GM23338 (cell line): ENCODE measurements at regions not wholly inside any gene's neighbourhood (a gene's known extent, or its start where the extent isn't known, plus 50 kb on each side); places are given as distances from the start of the nearest gene placed in this dataset.
A peak's percentile ranks its signal among the peaks of the same experiment; 100 is the strongest.

Source experiments
- ATAC-seq: fragments of 200-7000 bp; cut with Tn5 transposase; 3 replicates; pipeline ENCODE4 v1.9.1; 2020
- DNase-seq: peaks from one replicate; pipeline ENCODE4 v3.0.0-alpha.2; 2015; ENCODE audit warnings: low spot score
- H2AFZ ChIP-seq: fragments of 200-600 bp; sonication (generic); 2 replicates; pipeline ENCODE4 v1.8.0; 2016; ENCODE audit warnings: antibody characterized with exemption, mild to moderate bottlenecking, moderate library complexity
- H3F3A ChIP-seq: fragments of 200-600 bp; sonication (generic); replicated peaks from 2 replicates; pipeline ENCODE4 v1.8.0; 2017; ENCODE audit warnings: antibody characterized with exemption, mixed run types, low read depth
- H3K27ac ChIP-seq: fragments of 200-600 bp; sonication (generic); 2 replicates; pipeline ENCODE4 v1.6.1; 2016; ENCODE audit warnings: low read depth
- H3K27me3 ChIP-seq: fragments of 200-600 bp; sonication (generic); 2 replicates; pipeline ENCODE4 v1.8.0; 2016; ENCODE audit warnings: mild to moderate bottlenecking, mixed run types, moderate library complexity; ENCODE audit not compliant: insufficient read depth
- H3K36me3 ChIP-seq: fragments of 200-600 bp; sonication (generic); 2 replicates; pipeline ENCODE4 v1.8.0; 2016; ENCODE audit warnings: mild to moderate bottlenecking; ENCODE audit not compliant: insufficient read depth
- H3K4me1 ChIP-seq: fragments of 200-600 bp; sonication (generic); 2 replicates; pipeline ENCODE4 v1.8.0; 2016; ENCODE audit warnings: mild to moderate bottlenecking, moderate library complexity; ENCODE audit not compliant: insufficient read depth
- H3K4me2 ChIP-seq: fragments of 200-600 bp; sonication (generic); 2 replicates; pipeline ENCODE4 v1.7.1; 2017; ENCODE audit warnings: mixed run types
- H3K4me3 ChIP-seq: fragments of 200-600 bp; sonication (generic); 2 replicates; pipeline ENCODE4 v1.6.1; 2016; ENCODE audit warnings: mixed run types
- H3K79me2 ChIP-seq: fragments of 200-600 bp; sonication (generic); replicated peaks from 2 replicates; pipeline ENCODE4 v1.8.0; 2017; ENCODE audit warnings: mild to moderate bottlenecking; ENCODE audit not compliant: insufficient read depth
- H3K9me2 ChIP-seq: fragments of 200-600 bp; sonication (generic); 2 replicates; pipeline ENCODE4 v1.8.0; 2017; ENCODE audit not compliant: insufficient read depth
- H4K20me1 ChIP-seq: fragments of 200-600 bp; sonication (generic); replicated peaks from 2 replicates; pipeline ENCODE4 v1.8.0; 2017; ENCODE audit warnings: mild to moderate bottlenecking; ENCODE audit not compliant: insufficient read depth
- H3K27ac Mint-ChIP-seq: 2 replicates; pipeline ENCODE4 v1.8.0; 2020; ENCODE audit warnings: inconsistent platforms, mild to moderate bottlenecking, moderate library complexity, mixed read lengths
- H3K27me3 Mint-ChIP-seq: 3 replicates; pipeline ENCODE4 v1.8.0; 2022; ENCODE audit warnings: low read depth, mild to moderate bottlenecking, moderate library complexity, mixed read lengths, inconsistent platforms; ENCODE audit not compliant: insufficient read depth, poor library complexity
- H3K36me3 Mint-ChIP-seq: 3 replicates; pipeline ENCODE4 v1.8.0; 2021; ENCODE audit warnings: low read depth, mild to moderate bottlenecking, inconsistent platforms, moderate library complexity, mixed read lengths
- H3K4me1 Mint-ChIP-seq: 3 replicates; pipeline ENCODE4 v1.8.0; 2020; ENCODE audit warnings: mild to moderate bottlenecking, inconsistent platforms, mixed read lengths
- H3K4me3 Mint-ChIP-seq: 3 replicates; pipeline ENCODE4 v1.8.0; 2021; ENCODE audit warnings: moderate library complexity, mild to moderate bottlenecking, inconsistent platforms, mixed read lengths
- H3K9me3 Mint-ChIP-seq: 3 replicates; pipeline ENCODE4 v1.8.0; 2020; ENCODE audit warnings: moderate library complexity, mild to moderate bottlenecking, inconsistent platforms, mixed read lengths
- CREB1 ChIP-seq: fragments of 250-450 bp; sonication (Bioruptor Pico); IDR thresholded peaks from 2 replicates; pipeline ENCODE4 v1.5.0; 2020; ENCODE audit warnings: low read depth, mild to moderate bottlenecking, moderate library complexity
- CTCF ChIP-seq, 2 experiments: fragments of 200-600 bp in 1 of 2; sonication (generic) in 1 of 2; conservative IDR thresholded peaks; 2 replicates each; pipeline versions ENCODE4 v1.5.1 to v1.6.1; 2016 to 2017; ENCODE audit warnings: antibody characterized with exemption in 2 of 2, low read depth in 2 of 2, mild to moderate bottlenecking in 2 of 2, moderate library complexity in 1 of 2
- ETS1 ChIP-seq: IDR thresholded peaks from 2 replicates; pipeline ENCODE4 v1.6.1; 2016; ENCODE audit warnings: antibody characterized with exemption
- EZH2 ChIP-seq: fragments of 200-600 bp; sonication (generic); IDR thresholded peaks from one replicate; pipeline ENCODE4 v1.8.0; 2017; ENCODE audit warnings: antibody characterized with exemption, mild to moderate bottlenecking, low read depth; ENCODE audit not compliant: unreplicated experiment
- EZH2phosphoT487 ChIP-seq: fragments of 200-600 bp; sonication (generic); IDR thresholded peaks from one replicate; pipeline ENCODE4 v1.8.1; 2018; ENCODE audit warnings: antibody characterized with exemption; ENCODE audit not compliant: unreplicated experiment
- NANOG ChIP-seq: IDR thresholded peaks from 2 replicates; pipeline ENCODE4 v1.6.1; 2016; ENCODE audit warnings: antibody characterized with exemption, borderline replicate concordance
- POLR2AphosphoS5 ChIP-seq: IDR thresholded peaks from 2 replicates; pipeline ENCODE4 v1.6.1; 2016; ENCODE audit warnings: antibody characterized with exemption, low read depth
- REST ChIP-seq: IDR thresholded peaks from one replicate; pipeline ENCODE4 v1.6.1; 2018; ENCODE audit warnings: antibody characterized with exemption; ENCODE audit not compliant: unreplicated experiment
- STAT1 ChIP-seq: IDR thresholded peaks from one replicate; pipeline ENCODE4 v1.6.1; 2016; ENCODE audit warnings: antibody characterized with exemption; ENCODE audit not compliant: unreplicated experiment
- ZNF114 ChIP-seq: fragments of 250-450 bp; sonication (Bioruptor Pico); IDR thresholded peaks from 2 replicates; pipeline ENCODE4 v1.5.0; 2020; ENCODE audit warnings: mild to moderate bottlenecking, moderate library complexity
- ZNF331 ChIP-seq: fragments of 250-450 bp; sonication (Bioruptor Pico); IDR thresholded peaks from 2 replicates; pipeline ENCODE4 v1.5.0; 2020; ENCODE audit warnings: low read depth, mild to moderate bottlenecking, moderate library complexity

GRCh38 chr18:1133541-1133940, 228.9 kb downstream of the ADCYAP1 start:
- Histone ChIP-seq H3K79me2 (no peaks in the 10 kb centered on the region), H4K20me1 (no peaks in the 10 kb centered on the region), H3K4me1 (no peaks in the 10 kb centered on the region; the same call in 1 of the 2 replicates), H2AFZ (no peak overlapping the region), H3K4me2 (no peak overlapping the region), H3K27me3 (no peaks in the 10 kb centered on the region), H3K27ac (no peak overlapping the region), H3K9me2 (no peaks in the 10 kb centered on the region), H3K4me3 (no peak overlapping the region), H3F3A (no peaks in the 10 kb centered on the region), H3K36me3 (no peaks in the 10 kb centered on the region)
- no peak for TF ChIP-seq STAT1
- TF ChIP-seq ETS1, result no peak
- no peak for TF ChIP-seq NANOG
- no peak for TF ChIP-seq POLR2AphosphoS5
- TF ChIP-seq ZNF331 (CRISPR knock-in tag), result no peak
- TF ChIP-seq EZH2phosphoT487, result no peak
- no peaks in the 10 kb centered on the region for H3K9me3 Mint-ChIP-seq
- no peaks in the 10 kb centered on the region for H3K27me3 Mint-ChIP-seq
- H3K27ac Mint-ChIP-seq, result 0 out of 2 replicates have a peak overlapping the region, but pooled peaks have one; percentile 20
- ATAC-seq (no peak), DNase-seq (peak; percentile 19)
- H3K36me3 Mint-ChIP-seq, result no peaks in the 10 kb centered on the region; the same call in 2 of the 3 replicates
- H3K4me1 Mint-ChIP-seq, result peaks cover 3% of the 10 kb centered on the region; the same call in 2 of the 3 replicates
- H3K4me3 Mint-ChIP-seq, result no peak overlapping the region

- Histone ChIP-seq H3K9me2 (no peaks in the 10 kb centered on the region), H3K4me1 (peaks cover 4% of the 10 kb centered on the region; the same call in 1 of the 2 replicates), H4K20me1 (no peaks in the 10 kb centered on the region), H3K4me2 (peak overlapping the region; percentile 31; the same call in 1 of the 2 replicates), H2AFZ (no peak overlapping the region), H3F3A (no peaks in the 10 kb centered on the region), H3K27ac (no peak overlapping the region), H3K4me3 (no peak overlapping the region), H3K36me3 (no peaks in the 10 kb centered on the region), H3K27me3 (no peaks in the 10 kb centered on the region), H3K79me2 (no peaks in the 10 kb centered on the region)
- Mint-ChIP-seq H3K27me3 (peaks cover 1% of the 10 kb centered on the region), H3K4me3 (no peak overlapping the region), H3K4me1 (peaks cover 3% of the 10 kb centered on the region; the same call in 2 of the 3 replicates), H3K36me3 (peaks cover 16% of the 10 kb centered on the region), H3K27ac (no peak overlapping the region), H3K9me3 (peaks cover 25% of the 10 kb centered on the region)
- peak; percentile 53 for DNase-seq
- ATAC-seq, result peak; percentile 71
- TF ChIP-seq ZNF114 (CRISPR knock-in tag) (no peak), NANOG (no peak), CTCF (conservative IDR thresholded peaks at IDR 0.05; ENCODE audit: low read depth in 2 of 2) (no peak), ETS1 (no peak), EZH2 (no peak), REST (no peak), EZH2phosphoT487 (no peak), CREB1 (CRISPR knock-in tag) (no peak), ZNF331 (CRISPR knock-in tag) (no peak), STAT1 (no peak)
Observed at GRCh38 chr18:1147730-1148129, 243.1 kb downstream of the ADCYAP1 start.
